Cardiac muscle cell (in vitro differentiated cells and primary cell): ENCODE measurements at regions not wholly inside any gene's neighbourhood (a gene's known extent, or its start where the extent isn't known, plus 50 kb on each side); places are given as distances from the start of the nearest gene placed in this dataset.

ENCODE experiments used
- DNase-seq, 2 donors: peaks; one replicate each; pipeline versions ENCODE4 v3.0.0 to v3.0.0-alpha.2; 2010 to 2017; ENCODE audit warnings: low read depth in 1 of 2, low spot score in 1 of 2
- H3K27ac ChIP-seq: fragments of 200-600 bp; sonication (generic); 2 replicates; pipeline ENCODE4 v1.5.1; 2016
- H3K27me3 ChIP-seq: fragments of 200-600 bp; sonication (generic); 2 replicates; pipeline ENCODE4 v1.6.0; 2016; ENCODE audit warnings: control low read depth
- H3K36me3 ChIP-seq: fragments of 200-600 bp; sonication (generic); 2 replicates; pipeline ENCODE4 v1.5.1; 2016; ENCODE audit warnings: control low read depth
- H3K4me1 ChIP-seq: fragments of 200-600 bp; sonication (generic); 2 replicates; pipeline ENCODE4 v1.8.1; 2017; ENCODE audit warnings: low read depth, mild to moderate bottlenecking, mixed run types
- H3K4me3 ChIP-seq: fragments of 200-600 bp; sonication (generic); 2 replicates; pipeline ENCODE4 v1.5.1; 2016; ENCODE audit warnings: mild to moderate bottlenecking
- H3K9me3 ChIP-seq: fragments of 200-600 bp; sonication (generic); 2 replicates; pipeline ENCODE4 v1.5.1; 2017; ENCODE audit warnings: low read depth, mild to moderate bottlenecking, control low read depth
- CTCF ChIP-seq: IDR thresholded peaks from 2 replicates; pipeline ENCODE4 v1.5.1; 2012; ENCODE audit warnings: low read depth, mild to moderate bottlenecking, low read length

- Histone ChIP-seq H3K4me3 (no peak overlapping the region), H3K27me3 (no peaks in the 10 kb centered on the region), H3K27ac (no peak overlapping the region), H3K9me3 (no peaks in the 10 kb centered on the region), H3K36me3 (no peaks in the 10 kb centered on the region), H3K4me1 (no peaks in the 10 kb centered on the region)
- TF ChIP-seq CTCF, result no peak
- DNase-seq, result no peak
Observed at GRCh38 chr7:54242776-54243175, 299.4 kb upstream of the VSTM2A start.

DNA sequence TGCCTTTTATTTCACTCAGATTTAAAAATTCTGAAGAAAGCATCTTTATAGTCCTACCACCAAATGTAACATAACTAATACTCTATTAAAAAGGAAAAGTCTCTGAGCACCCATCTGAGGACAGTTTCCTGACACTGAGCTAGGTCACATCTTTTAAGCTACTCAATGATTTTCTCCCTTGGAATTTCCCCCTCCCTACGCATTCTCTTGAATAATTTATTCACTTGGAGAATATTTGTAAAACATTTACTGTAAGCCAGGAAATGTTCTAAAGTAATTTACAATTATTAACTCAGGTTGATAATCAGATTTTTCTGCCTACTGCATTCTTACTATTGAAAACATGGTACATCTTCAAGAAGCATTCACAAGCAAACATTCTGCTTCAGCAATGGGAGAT, 297.2 kb upstream of the VSTM2A start:
- TF ChIP-seq CTCF, result no peak
- no peak overlapping the region for H3K27ac ChIP-seq
- no peaks in the 10 kb centered on the region for H3K27me3 ChIP-seq
- H3K4me1 ChIP-seq, result no peaks in the 10 kb centered on the region
- DNase-seq, result no peak
- no peaks in the 10 kb centered on the region for H3K9me3 ChIP-seq
- H3K36me3 ChIP-seq, result no peaks in the 10 kb centered on the region
- H3K4me3 ChIP-seq, result no peak overlapping the region

GRCh38 chr7:54249686-54250085, 292.5 kb upstream of the VSTM2A start:
- no peaks in the 10 kb centered on the region for H3K36me3 ChIP-seq
- TF ChIP-seq CTCF, result no peak
- H3K27me3 ChIP-seq, result no peaks in the 10 kb centered on the region
- H3K4me3 ChIP-seq, result no peak overlapping the region
- DNase-seq, result no peak
- H3K9me3 ChIP-seq, result no peaks in the 10 kb centered on the region
- no peak overlapping the region for H3K27ac ChIP-seq
- no peaks in the 10 kb centered on the region for H3K4me1 ChIP-seq

DNA sequence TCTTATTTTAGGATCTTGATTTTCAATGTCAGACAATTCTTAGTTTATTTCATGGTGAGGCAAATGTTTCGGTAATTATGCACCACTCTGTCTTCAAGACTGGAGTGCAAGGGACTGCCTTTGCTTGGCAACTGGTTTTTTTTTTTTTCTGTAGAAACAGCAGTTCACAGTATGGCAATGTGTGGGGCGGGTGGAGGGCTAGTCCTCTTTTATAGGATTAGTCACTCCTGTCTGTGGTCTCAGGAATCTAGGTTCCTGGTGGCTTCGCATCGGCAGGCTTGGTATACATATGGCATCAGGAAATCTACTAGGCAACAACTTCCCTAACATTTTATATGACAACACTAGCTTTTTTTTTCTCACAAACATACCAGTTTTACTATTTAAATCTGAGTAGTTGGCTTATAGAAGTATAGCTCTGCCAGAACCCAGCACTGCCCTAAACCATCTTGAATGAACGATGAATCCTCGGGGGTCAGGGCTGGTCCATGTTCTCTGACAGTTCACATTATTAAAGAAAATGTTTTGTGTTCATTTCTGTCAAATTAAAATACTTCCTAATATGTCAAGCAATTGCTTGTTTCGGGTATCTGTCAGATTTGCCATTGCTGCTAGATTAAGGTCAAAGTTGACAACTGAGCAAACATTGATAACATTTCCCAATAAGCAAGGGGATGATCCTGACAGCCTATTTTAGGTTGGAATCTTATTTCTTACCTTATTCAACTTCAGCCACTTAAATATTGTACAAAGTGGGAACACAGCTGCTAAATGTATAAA, 289.7 kb upstream of the VSTM2A start:
- H3K4me3 ChIP-seq, result no peak overlapping the region
- TF ChIP-seq CTCF, result no peak
- H3K27ac ChIP-seq, result no peak overlapping the region
- H3K4me1 ChIP-seq, result no peaks in the 10 kb centered on the region
- no peak for DNase-seq
- H3K27me3 ChIP-seq, result no peaks in the 10 kb centered on the region
- no peaks in the 10 kb centered on the region for H3K9me3 ChIP-seq
- H3K36me3 ChIP-seq, result no peaks in the 10 kb centered on the region

DNA sequence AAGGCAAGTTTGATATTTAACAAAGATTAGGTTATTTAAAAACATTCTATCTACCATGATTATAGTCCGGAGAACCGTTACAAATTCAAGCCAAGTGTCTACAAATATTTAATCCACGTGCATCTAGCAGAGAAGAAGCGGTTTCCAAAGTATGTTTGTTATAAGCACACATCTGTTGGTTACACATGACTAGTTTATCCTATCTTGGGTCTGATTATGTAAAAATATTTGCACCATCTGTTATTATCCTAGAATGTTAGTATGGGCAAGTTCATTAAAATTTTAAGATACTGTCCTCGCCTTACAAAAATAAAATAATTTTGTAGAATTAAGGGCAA, 289.2 kb upstream of the VSTM2A start:
- no peak overlapping the region for H3K4me3 ChIP-seq
- no peak overlapping the region for H3K27ac ChIP-seq
- DNase-seq, result no peak
- H3K36me3 ChIP-seq, result no peaks in the 10 kb centered on the region
- H3K4me1 ChIP-seq, result no peaks in the 10 kb centered on the region
- H3K27me3 ChIP-seq, result no peaks in the 10 kb centered on the region
- H3K9me3 ChIP-seq, result no peaks in the 10 kb centered on the region
- no peak for TF ChIP-seq CTCF

DNA sequence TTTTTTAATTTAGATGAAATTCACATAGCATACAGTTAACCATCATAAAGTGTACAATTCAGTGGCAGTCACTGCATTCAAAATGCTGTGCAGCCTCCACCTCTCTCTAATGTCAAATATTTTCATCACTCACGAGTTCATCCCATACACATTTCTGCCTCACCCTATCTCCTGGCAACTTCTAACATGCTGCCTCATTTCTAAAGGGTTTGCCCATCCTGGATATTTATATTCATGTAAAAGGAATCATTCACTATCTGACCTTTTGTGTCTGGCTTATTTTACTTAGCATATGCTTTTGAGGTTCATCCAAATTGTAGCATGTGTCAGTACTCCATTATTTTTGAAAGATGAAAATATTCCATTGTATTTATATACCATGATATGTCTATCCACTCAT, 286.9 kb upstream of the VSTM2A start:
- DNase-seq, result no peak
- Histone ChIP-seq H3K4me1 (no peaks in the 10 kb centered on the region), H3K4me3 (no peak overlapping the region), H3K27ac (no peak overlapping the region), H3K36me3 (no peaks in the 10 kb centered on the region), H3K27me3 (no peaks in the 10 kb centered on the region), H3K9me3 (no peaks in the 10 kb centered on the region)
- no peak for TF ChIP-seq CTCF
